HG02970 (cell line): ENCODE measurements at regions not wholly inside any gene's neighbourhood (a gene's known extent, or its start where the extent isn't known, plus 50 kb on each side); places are given as distances from the start of the nearest gene placed in this dataset.

ENCODE experiments used
- ATAC-seq: cut with Tn5 transposase; IDR thresholded peaks from one replicate; pipeline ENCODE4 v1.9.1; 2021; ENCODE audit warnings: mild to moderate bottlenecking, moderate library complexity, moderate number of reproducible peaks; ENCODE audit not compliant: unreplicated experiment, low FRiP score

DNA sequence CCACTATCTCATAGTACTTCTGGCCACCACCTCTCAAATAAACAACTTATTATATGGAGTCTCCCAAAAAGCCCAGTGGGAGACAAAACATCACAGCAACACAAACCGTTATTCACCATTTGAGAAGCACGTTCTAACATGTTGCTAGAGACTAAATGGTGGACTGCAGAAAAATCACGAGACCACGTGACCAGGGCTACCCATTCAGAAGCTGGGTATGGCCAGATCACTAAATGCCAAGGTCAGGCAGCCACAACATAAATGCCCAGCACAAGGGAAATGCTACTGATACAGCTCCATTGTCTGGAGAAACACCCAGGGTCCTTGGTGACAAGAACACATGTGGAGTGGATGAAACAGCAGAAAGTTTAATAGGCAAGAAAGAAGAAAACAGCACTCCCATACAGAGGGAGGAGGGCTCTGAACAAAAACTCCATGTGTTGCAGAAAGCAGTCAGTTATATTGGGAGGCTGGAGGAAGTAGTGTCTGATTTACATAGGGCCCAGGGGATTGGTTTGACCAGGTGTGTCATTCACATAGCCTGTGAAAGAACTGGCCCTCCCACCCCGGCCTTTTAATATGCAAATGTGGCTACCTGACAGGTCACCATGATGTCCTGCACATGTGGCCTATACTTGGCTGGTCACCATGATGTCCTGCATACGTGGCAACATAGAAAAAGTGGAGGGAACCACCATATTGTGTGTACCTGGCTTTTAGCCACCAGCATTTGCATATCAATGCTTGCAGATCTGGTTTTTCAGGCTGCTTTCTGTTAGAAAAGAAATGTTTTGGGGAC lies 97.2 kb downstream of the TRIM36 start:
- ATAC-seq: no peak

DNA sequence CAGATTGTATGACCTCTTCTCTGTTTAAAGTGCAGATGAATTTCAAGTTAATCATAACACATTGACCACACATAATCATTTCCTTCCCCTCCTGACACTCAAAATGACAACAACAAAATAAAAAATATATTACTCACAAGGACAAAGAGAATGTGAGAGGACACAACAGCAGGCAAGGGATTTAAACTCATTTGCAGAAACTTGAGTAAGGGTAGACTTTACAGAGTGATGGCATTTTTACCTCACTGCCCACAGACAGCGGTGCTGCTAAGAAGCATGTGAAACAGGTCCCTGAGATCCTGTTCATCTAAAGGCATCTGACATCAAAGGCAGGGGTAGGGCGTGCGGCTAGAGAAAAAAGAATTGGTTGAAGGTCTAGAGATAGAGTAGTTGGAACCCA lies 99.0 kb downstream of the TRIM36 start:
- no peak for ATAC-seq

GRCh38 chr5:115069087-115069968 lies 100.4 kb downstream of the TRIM36 start:
- ATAC-seq: peak; percentile 16

DNA sequence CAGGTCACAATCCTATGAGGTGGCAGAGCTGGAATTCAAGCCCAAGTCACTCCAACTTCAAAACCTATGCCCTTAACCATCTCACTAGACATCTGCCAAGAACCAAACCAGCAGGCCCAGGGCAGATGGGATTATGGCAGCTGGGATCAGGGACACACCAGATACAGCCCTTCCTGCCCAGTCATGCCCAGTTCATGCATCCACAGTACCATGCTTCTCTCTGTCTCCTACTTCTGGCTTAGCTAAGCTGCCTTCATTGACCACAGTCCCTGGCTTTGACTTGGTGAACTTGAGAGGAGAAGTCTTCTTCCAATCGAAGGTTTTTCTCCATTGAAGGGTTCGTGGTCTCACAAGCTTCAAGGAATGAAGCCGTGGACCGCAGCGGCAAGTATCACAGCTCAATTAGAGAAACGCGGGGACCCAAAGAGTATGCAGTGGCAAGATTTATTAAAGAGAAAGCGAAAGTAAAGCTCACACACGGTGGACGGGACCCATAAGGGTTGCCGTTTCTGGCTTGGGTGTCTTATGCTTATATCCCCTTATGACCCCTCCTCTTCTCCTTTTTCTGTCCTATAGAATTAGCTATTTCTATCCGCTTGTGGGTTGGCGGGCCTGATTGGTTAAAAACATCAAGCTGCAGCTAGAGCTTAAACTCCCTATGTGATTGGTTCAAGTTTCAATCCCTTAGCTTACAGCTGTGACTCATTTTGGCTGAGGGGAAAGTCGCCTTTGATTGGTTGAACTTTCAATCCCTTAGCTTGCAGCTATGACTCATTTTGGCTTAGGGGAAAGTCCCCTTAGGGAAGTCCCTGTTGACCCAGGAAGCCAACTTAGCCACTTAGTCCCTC lies 101.2 kb downstream of the TRIM36 start:
- peak; percentile 65 for ATAC-seq

GRCh38 chr5:115064380-115064779 lies 105.3 kb downstream of the TRIM36 start:
- ATAC-seq: no peak

DNA sequence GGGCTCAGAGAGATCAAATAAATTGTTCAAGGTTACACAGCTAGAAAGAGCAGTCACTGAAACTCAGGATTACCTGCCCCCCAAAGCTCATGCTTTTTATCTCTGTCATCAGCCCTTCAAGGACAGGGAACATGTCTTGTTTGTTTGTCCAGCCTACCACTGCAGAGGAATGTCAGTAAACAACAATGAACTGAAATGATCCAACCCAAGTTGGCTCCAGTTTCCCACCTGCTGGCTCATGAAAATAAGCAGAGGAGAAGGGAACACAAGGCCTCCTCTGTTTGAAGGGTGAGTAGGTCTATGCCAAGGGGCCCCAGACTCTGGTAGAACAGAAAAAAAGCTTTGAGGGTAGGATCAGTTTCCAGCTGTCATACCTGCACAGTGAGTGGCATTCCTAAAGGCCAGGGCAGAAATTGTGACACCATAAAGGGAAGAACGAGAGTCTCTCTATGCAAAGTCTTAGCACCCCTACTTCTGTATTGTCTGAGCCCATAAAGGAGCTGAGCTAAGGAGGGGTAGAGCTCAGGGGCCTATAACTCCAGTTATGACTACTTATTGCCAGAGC lies 115.2 kb downstream of the TRIM36 start:
- ATAC-seq: no peak

GRCh38 chr5:115052948-115053347 lies 116.8 kb downstream of the TRIM36 start:
- no peak for ATAC-seq

GRCh38 chr5:115050866-115051265 lies 118.8 kb downstream of the TRIM36 start:
- ATAC-seq: no peak

- ATAC-seq: no peak
Measured at GRCh38 chr5:115033861-115034260, 135.8 kb downstream of the TRIM36 start.

DNA sequence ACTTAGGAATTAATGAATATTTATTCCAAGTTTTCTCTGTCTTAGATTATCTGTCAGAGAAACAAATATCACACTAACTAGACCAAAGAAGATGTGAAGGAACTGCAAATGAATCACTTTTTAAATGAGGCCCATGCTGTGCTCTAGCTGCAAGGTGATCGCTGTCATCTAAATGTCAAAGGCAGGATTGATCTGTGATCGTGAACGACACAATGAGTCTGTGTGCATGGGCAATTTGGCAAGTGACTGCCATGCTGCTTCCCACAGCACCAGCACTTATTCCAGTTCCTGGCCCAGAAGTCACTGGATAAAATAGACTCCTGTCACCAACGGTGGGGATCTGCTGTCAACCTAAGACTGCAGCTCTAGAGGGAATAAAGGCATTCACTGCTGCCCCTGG lies 141.2 kb downstream of the TRIM36 start:
- ATAC-seq: no peak

DNA sequence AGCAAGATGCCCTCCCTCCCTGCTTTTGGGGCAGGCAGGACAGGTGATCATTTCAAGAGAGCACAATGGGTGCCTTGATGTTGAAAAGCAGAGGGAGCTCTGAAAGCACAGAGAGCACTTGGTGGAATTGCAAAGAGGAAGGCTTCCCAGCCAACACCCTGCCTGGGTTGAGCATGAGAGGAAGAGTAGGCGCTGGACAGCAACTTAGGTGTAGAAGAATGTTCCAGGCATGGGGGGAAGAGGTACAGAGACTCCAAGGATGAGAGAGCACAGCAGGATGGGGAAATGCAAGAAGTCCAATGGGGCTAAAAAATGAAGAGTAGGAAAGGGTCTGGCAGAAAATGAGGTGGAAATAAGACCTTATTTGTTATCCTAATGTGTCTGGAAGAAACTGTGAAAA lies 144.8 kb downstream of the TRIM36 start:
- ATAC-seq: no peak

- no peak for ATAC-seq
Measured at GRCh38 chr5:115022303-115022702, 147.4 kb downstream of the TRIM36 start.

- ATAC-seq: no peak
Measured at GRCh38 chr5:115016646-115017045, 153.1 kb downstream of the TRIM36 start.

- ATAC-seq: no peak
Measured at GRCh38 chr5:114999176-114999575, 170.5 kb downstream of the TRIM36 start.

GRCh38 chr5:114989512-114989911 lies 180.2 kb downstream of the TRIM36 start:
- ATAC-seq: no peak

- no peak for ATAC-seq
Measured at GRCh38 chr5:114988096-114988495, 181.6 kb downstream of the TRIM36 start.

GRCh38 chr5:114984796-114985195 lies 184.9 kb downstream of the TRIM36 start:
- ATAC-seq: no peak

- no peak for ATAC-seq
Measured at GRCh38 chr5:114981111-114981510, 188.6 kb downstream of the TRIM36 start.

GRCh38 chr5:114977979-114978573 lies 191.6 kb downstream of the TRIM36 start:
- ATAC-seq: no peak

- no peak for ATAC-seq
Measured at GRCh38 chr5:114969482-114969881, 200.2 kb downstream of the TRIM36 start.
